Suprapubic skin (tissue), 3 donors: ENCODE measurements at regions not wholly inside any gene's neighbourhood (a gene's known extent, or its start where the extent isn't known, plus 50 kb on each side); places are given as distances from the start of the nearest gene placed in this dataset.

ENCODE experiments used
- EP300 ChIP-seq: sonication (generic); formaldehyde crosslinking; IDR thresholded peaks from one replicate; pipeline ENCODE4 v1.6.1; 2017; ENCODE audit warnings: antibody characterized with exemption
- POLR2A ChIP-seq, 2 donors: fragments of 450-650 bp; IDR thresholded peaks; one replicate each; pipeline ENCODE4 v1.6.1; 2017; ENCODE audit warnings: antibody characterized with exemption in 2 of 2, mild to moderate bottlenecking in 2 of 2, moderate library complexity in 2 of 2
- TF ChIP-seq, protein P1 (sequence below), 2 donors: fragments of 200-600 bp in 1 of 2; fragments of 450-650 bp in 1 of 2; sonication (generic) in 1 of 2; IDR thresholded peaks; one replicate each; pipeline ENCODE4 v1.5.1; 2016 to 2019; ENCODE audit warnings: antibody characterized with exemption in 2 of 2, mild to moderate bottlenecking in 1 of 2, moderate library complexity in 1 of 2

DNA sequence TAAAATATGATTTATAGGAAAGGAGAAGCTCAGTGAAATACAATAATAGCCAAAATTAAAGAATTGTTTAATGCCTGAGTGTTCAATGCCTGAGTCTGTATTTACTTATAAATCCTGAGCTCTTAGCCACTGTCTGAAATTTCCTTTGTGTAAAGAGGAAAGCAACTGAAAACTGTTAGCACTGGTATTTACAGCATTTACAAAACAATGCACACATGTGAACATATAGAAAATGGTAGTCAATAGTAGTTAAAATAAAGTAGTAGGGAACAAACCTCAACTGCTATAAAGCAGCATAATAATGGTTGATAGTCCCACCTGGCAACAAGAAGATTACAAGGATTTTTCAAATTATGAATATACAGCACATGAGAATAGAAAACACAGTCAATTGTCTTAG lies 1137.1 kb upstream of the ATXN8OS start:
- TF ChIP-seq, protein P1, sequence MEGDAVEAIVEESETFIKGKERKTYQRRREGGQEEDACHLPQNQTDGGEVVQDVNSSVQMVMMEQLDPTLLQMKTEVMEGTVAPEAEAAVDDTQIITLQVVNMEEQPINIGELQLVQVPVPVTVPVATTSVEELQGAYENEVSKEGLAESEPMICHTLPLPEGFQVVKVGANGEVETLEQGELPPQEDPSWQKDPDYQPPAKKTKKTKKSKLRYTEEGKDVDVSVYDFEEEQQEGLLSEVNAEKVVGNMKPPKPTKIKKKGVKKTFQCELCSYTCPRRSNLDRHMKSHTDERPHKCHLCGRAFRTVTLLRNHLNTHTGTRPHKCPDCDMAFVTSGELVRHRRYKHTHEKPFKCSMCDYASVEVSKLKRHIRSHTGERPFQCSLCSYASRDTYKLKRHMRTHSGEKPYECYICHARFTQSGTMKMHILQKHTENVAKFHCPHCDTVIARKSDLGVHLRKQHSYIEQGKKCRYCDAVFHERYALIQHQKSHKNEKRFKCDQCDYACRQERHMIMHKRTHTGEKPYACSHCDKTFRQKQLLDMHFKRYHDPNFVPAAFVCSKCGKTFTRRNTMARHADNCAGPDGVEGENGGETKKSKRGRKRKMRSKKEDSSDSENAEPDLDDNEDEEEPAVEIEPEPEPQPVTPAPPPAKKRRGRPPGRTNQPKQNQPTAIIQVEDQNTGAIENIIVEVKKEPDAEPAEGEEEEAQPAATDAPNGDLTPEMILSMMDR (IDR thresholded peaks at IDR 0.05) = no peak
- TF ChIP-seq EP300 (no peak), POLR2A (IDR thresholded peaks at IDR 0.05) (no peak)
